SJSA1 (cell line): ENCODE measurements at regions not wholly inside any gene's neighbourhood (a gene's known extent, or its start where the extent isn't known, plus 50 kb on each side); places are given as distances from the start of the nearest gene placed in this dataset.

ENCODE experiments used
- DNase-seq, 2 experiments: peaks; one replicate each; pipeline ENCODE4 v3.0.0-alpha.2; 2015 to 2020; ENCODE audit warnings: low spot score in 2 of 2, low read depth in 1 of 2
- H3K27ac ChIP-seq: fragments of 250-450 bp; sonication (Bioruptor Pico); 2 replicates; pipeline ENCODE4 v1.5.1; 2020; ENCODE audit warnings: mild to moderate bottlenecking, moderate library complexity
- H3K27me3 ChIP-seq: fragments of 250-450 bp; sonication (Bioruptor Pico); replicated peaks from 2 replicates; pipeline ENCODE4 v1.5.1; 2020; ENCODE audit warnings: mild to moderate bottlenecking, moderate library complexity
- H3K36me3 ChIP-seq: fragments of 250-450 bp; sonication (Bioruptor Pico); 2 replicates; pipeline ENCODE4 v1.5.1; 2020; ENCODE audit warnings: mild to moderate bottlenecking
- H3K4me1 ChIP-seq: fragments of 250-450 bp; sonication (Bioruptor Pico); replicated peaks from 2 replicates; pipeline ENCODE4 v1.6.1; 2021; ENCODE audit warnings: mild to moderate bottlenecking
- H3K4me3 ChIP-seq: fragments of 250-450 bp; sonication (Bioruptor Pico); 2 replicates; pipeline ENCODE4 v1.5.1; 2020; ENCODE audit warnings: mild to moderate bottlenecking
- H3K9me3 ChIP-seq: fragments of 250-450 bp; sonication (Bioruptor Pico); replicated peaks from 2 replicates; pipeline ENCODE4 v1.5.1; 2020; ENCODE audit warnings: mild to moderate bottlenecking

GRCh38 chr1:239287296-239287695 is 99.1 kb upstream of the CHRM3 start:
- Histone ChIP-seq H3K4me3 (no peak overlapping the region), H3K27me3 (no peaks in the 10 kb centered on the region), H3K27ac (no peak overlapping the region)

GRCh38 chr1:239283216-239283615 is 103.2 kb upstream of the CHRM3 start:
- Histone ChIP-seq H3K36me3 (no peaks in the 10 kb centered on the region), H3K4me1 (no peaks in the 10 kb centered on the region), H3K9me3 (peaks cover 3% of the 10 kb centered on the region; the same call in 1 of the 2 replicates), H3K27me3 (no peaks in the 10 kb centered on the region), H3K27ac (no peak overlapping the region), H3K4me3 (no peak overlapping the region)
- DNase-seq: no peak

More at GRCh38 chr1:239287296-239287695, 99.1 kb upstream of the CHRM3 start:
- peaks cover 3% of the 10 kb centered on the region; the same call in 1 of the 2 replicates for H3K9me3 ChIP-seq
- no peak for DNase-seq
- no peaks in the 10 kb centered on the region for H3K36me3 ChIP-seq
- no peaks in the 10 kb centered on the region for H3K4me1 ChIP-seq

GRCh38 chr1:239282411-239282810 is 104.0 kb upstream of the CHRM3 start:
- Histone ChIP-seq H3K27ac (no peak overlapping the region), H3K27me3 (no peaks in the 10 kb centered on the region), H3K36me3 (no peaks in the 10 kb centered on the region), H3K4me1 (no peaks in the 10 kb centered on the region), H3K9me3 (peaks cover 3% of the 10 kb centered on the region; the same call in 1 of the 2 replicates), H3K4me3 (no peak overlapping the region)
- no peak for DNase-seq

GRCh38 chr1:239276051-239276450 is 110.3 kb upstream of the CHRM3 start:
- Histone ChIP-seq H3K4me1 (no peaks in the 10 kb centered on the region), H3K9me3 (peaks cover 10% of the 10 kb centered on the region), H3K4me3 (no peak overlapping the region), H3K27ac (no peak overlapping the region), H3K27me3 (no peaks in the 10 kb centered on the region), H3K36me3 (no peaks in the 10 kb centered on the region)
- DNase-seq: no peak

GRCh38 chr1:239274242-239274830 is 112.0 kb upstream of the CHRM3 start:
- Histone ChIP-seq H3K36me3 (no peaks in the 10 kb centered on the region), H3K4me3 (no peak overlapping the region), H3K9me3 (peaks cover 10% of the 10 kb centered on the region), H3K27me3 (no peaks in the 10 kb centered on the region), H3K4me1 (no peaks in the 10 kb centered on the region), H3K27ac (no peak overlapping the region)
- DNase-seq: no peak

- no peak overlapping the region for H3K4me3 ChIP-seq
- H3K4me1 ChIP-seq: no peaks in the 10 kb centered on the region
- no peak for DNase-seq
- no peaks in the 10 kb centered on the region for H3K27me3 ChIP-seq
- H3K9me3 ChIP-seq: peaks cover 12% of the 10 kb centered on the region
- no peak overlapping the region for H3K27ac ChIP-seq
- no peaks in the 10 kb centered on the region for H3K36me3 ChIP-seq
These were observed 115.9 kb upstream of the CHRM3 start for GRCh38 chr1:239270509-239270908.

GRCh38 chr1:239269706-239270105 is 116.7 kb upstream of the CHRM3 start:
- no peak overlapping the region for H3K4me3 ChIP-seq
- peaks cover 8% of the 10 kb centered on the region for H3K9me3 ChIP-seq
- H3K4me1 ChIP-seq: no peaks in the 10 kb centered on the region
- no peak overlapping the region for H3K27ac ChIP-seq
- no peaks in the 10 kb centered on the region for H3K27me3 ChIP-seq
- DNase-seq: no peak
- H3K36me3 ChIP-seq: no peaks in the 10 kb centered on the region

GRCh38 chr1:239268941-239269340 is 117.4 kb upstream of the CHRM3 start:
- Histone ChIP-seq H3K4me1 (no peaks in the 10 kb centered on the region), H3K27ac (no peak overlapping the region), H3K27me3 (no peaks in the 10 kb centered on the region), H3K4me3 (no peak overlapping the region), H3K36me3 (no peaks in the 10 kb centered on the region), H3K9me3 (peaks cover 5% of the 10 kb centered on the region)
- no peak for DNase-seq

- no peak overlapping the region for H3K27ac ChIP-seq
- no peaks in the 10 kb centered on the region for H3K36me3 ChIP-seq
- H3K9me3 ChIP-seq: peaks cover 5% of the 10 kb centered on the region
- no peaks in the 10 kb centered on the region for H3K4me1 ChIP-seq
- no peak for DNase-seq
- H3K4me3 ChIP-seq: no peak overlapping the region
- no peaks in the 10 kb centered on the region for H3K27me3 ChIP-seq
These were observed 118.4 kb upstream of the CHRM3 start for GRCh38 chr1:239268007-239268406.

GRCh38 chr1:239263801-239264200 is 122.6 kb upstream of the CHRM3 start:
- no peak overlapping the region for H3K27ac ChIP-seq
- H3K36me3 ChIP-seq: no peaks in the 10 kb centered on the region
- no peaks in the 10 kb centered on the region for H3K27me3 ChIP-seq
- no peaks in the 10 kb centered on the region for H3K4me1 ChIP-seq
- H3K9me3 ChIP-seq: peaks cover 2% of the 10 kb centered on the region
- no peak for DNase-seq
- no peak overlapping the region for H3K4me3 ChIP-seq

- H3K9me3 ChIP-seq: peaks cover 3% of the 10 kb centered on the region
- no peak overlapping the region for H3K27ac ChIP-seq
- no peak for DNase-seq
- H3K27me3 ChIP-seq: no peaks in the 10 kb centered on the region
- no peak overlapping the region for H3K4me3 ChIP-seq
- H3K4me1 ChIP-seq: no peaks in the 10 kb centered on the region
- no peaks in the 10 kb centered on the region for H3K36me3 ChIP-seq
These were observed 123.8 kb upstream of the CHRM3 start for GRCh38 chr1:239262538-239262937.

- Histone ChIP-seq H3K4me3 (no peak overlapping the region), H3K36me3 (no peaks in the 10 kb centered on the region), H3K4me1 (no peaks in the 10 kb centered on the region), H3K9me3 (peaks cover 3% of the 10 kb centered on the region), H3K27me3 (no peaks in the 10 kb centered on the region), H3K27ac (no peak overlapping the region)
- DNase-seq: no peak
These were observed 124.8 kb upstream of the CHRM3 start for GRCh38 chr1:239261521-239261920.

- H3K4me1 ChIP-seq: no peaks in the 10 kb centered on the region
- H3K4me3 ChIP-seq: no peak overlapping the region
- H3K27me3 ChIP-seq: no peaks in the 10 kb centered on the region
- DNase-seq: no peak
- H3K27ac ChIP-seq: no peak overlapping the region
- peaks cover 3% of the 10 kb centered on the region for H3K9me3 ChIP-seq
- no peaks in the 10 kb centered on the region for H3K36me3 ChIP-seq
These were observed 125.5 kb upstream of the CHRM3 start for GRCh38 chr1:239260842-239261241.

- Histone ChIP-seq H3K27me3 (no peaks in the 10 kb centered on the region), H3K36me3 (no peaks in the 10 kb centered on the region), H3K4me3 (no peak overlapping the region), H3K4me1 (no peaks in the 10 kb centered on the region), H3K9me3 (peaks cover 7% of the 10 kb centered on the region; the same call in 1 of the 2 replicates), H3K27ac (no peak overlapping the region)
- DNase-seq: no peak
These were observed 130.7 kb upstream of the CHRM3 start for GRCh38 chr1:239255628-239256160.

GRCh38 chr1:239254999-239255398 is 131.4 kb upstream of the CHRM3 start:
- no peak for DNase-seq
- no peaks in the 10 kb centered on the region for H3K36me3 ChIP-seq
- no peak overlapping the region for H3K27ac ChIP-seq
- no peaks in the 10 kb centered on the region for H3K27me3 ChIP-seq
- peaks cover 7% of the 10 kb centered on the region; the same call in 1 of the 2 replicates for H3K9me3 ChIP-seq
- no peak overlapping the region for H3K4me3 ChIP-seq
- H3K4me1 ChIP-seq: no peaks in the 10 kb centered on the region
